HCT116 (cell line): ENCODE measurements at regions not wholly inside any gene's neighbourhood (a gene's known extent, or its start where the extent isn't known, plus 50 kb on each side); places are given as distances from the start of the nearest gene placed in this dataset.

Experiments used
- ATAC-seq: fragments of 200-7000 bp; cut with Tn5 transposase; 2 replicates; pipeline ENCODE4 v1.9.1; 2020; ENCODE audit warnings: mild to moderate bottlenecking, moderate library complexity
- BruUV-seq: library from RNA; stranded (reverse); fragments of 400-500 nt; replicated peaks from 2 replicates; lab custom pipeline; 2021; lab: Mats Ljungman, UMichigan
- CTCF ChIA-PET: fragments of 300-600 bp; sonication (Branson Sonifier 250); formaldehyde crosslinking; loops from one replicate; lab custom pipeline; 2021; ENCODE audit warnings: antibody characterized with exemption; lab: Charles Lee
- POLR2A ChIA-PET: fragments of 300-600, 350-600 bp; sonication (Branson Sonifier 250); formaldehyde crosslinking; loops from one replicate; lab custom pipeline; 2021; ENCODE audit warnings: antibody characterized with exemption; lab: Charles Lee
- RAD21 ChIA-PET, 2 experiments: fragments of 300-600 bp; sonication (Branson Sonifier 250); formaldehyde crosslinking; loops; one replicate each; lab custom pipeline; 2023; ENCODE audit warnings: low total read pairs in 2 of 2; ENCODE audit not compliant: uncharacterized antibody in 2 of 2, unreplicated experiment in 2 of 2, low non-redundant PET in 1 of 2; lab: Charles Lee
- DNase-seq: peaks from one replicate; pipeline ENCODE4 v3.0.0-alpha.2; 2010; ENCODE audit warnings: low read depth, low spot score
- H2AFZ ChIP-seq: fragments of 200-600 bp; shearing (Covaris generic), sonication (generic); 2 replicates; pipeline ENCODE4 v1.6.1; 2017; ENCODE audit warnings: low read depth, mixed run types, mixed read lengths, antibody characterized with exemption, low read length; ENCODE audit not compliant: poor library complexity, severe bottlenecking
- H3K27ac ChIP-seq: 2 replicates; pipeline ENCODE4 v1.5.1; 2012; ENCODE audit warnings: low read depth, low read length
- H3K27me3 ChIP-seq: fragments of 200-600 bp; sonication (generic); 2 replicates; pipeline ENCODE4 v1.6.1; 2016; ENCODE audit warnings: mixed run types, low read length, mixed read lengths; ENCODE audit not compliant: insufficient read depth
- H3K36me3 ChIP-seq, 2 experiments: fragments of 200-500 bp in 1 of 2; fragments of 200-600 bp in 1 of 2; sonication (Bioruptor generic) in 1 of 2; sonication (generic) in 1 of 2; 2 replicates each; pipeline versions ENCODE4 v1.5.1 to v1.6.1; 2014 to 2016; ENCODE audit warnings: low read length in 2 of 2, inconsistent platforms in 1 of 2, mixed read lengths in 1 of 2, mixed run types in 1 of 2; ENCODE audit not compliant: insufficient read depth in 2 of 2, control insufficient read depth in 1 of 2
- H3K4me1 ChIP-seq, 2 experiments: fragments of 200-600 bp in 1 of 2; sonication (generic) in 1 of 2; 2 replicates each; pipeline versions ENCODE4 v1.5.1 to v1.6.1; 2012 to 2017; ENCODE audit warnings: low read length in 2 of 2, inconsistent platforms in 1 of 2, mild to moderate bottlenecking in 1 of 2, mixed read lengths in 1 of 2, mixed run types in 1 of 2, moderate library complexity in 1 of 2; ENCODE audit not compliant: insufficient read depth in 2 of 2, control insufficient read depth in 1 of 2
- H3K4me2 ChIP-seq: fragments of 200-600 bp; sonication (generic); 2 replicates; pipeline ENCODE4 v1.6.1; 2017; ENCODE audit warnings: mixed run types, low read length, mixed read lengths
- H3K4me3 ChIP-seq, 2 experiments: fragments of 200-600 bp in 1 of 2; sonication (generic) in 1 of 2; replicated peaks in 1 of 2; 2 replicates each; pipeline ENCODE4 v1.5.1; 2011 to 2016; ENCODE audit warnings: low read length in 2 of 2, control low read depth in 1 of 2, low read depth in 1 of 2, mild to moderate bottlenecking in 1 of 2, mixed read lengths in 1 of 2, mixed run types in 1 of 2
- H3K79me2 ChIP-seq: fragments of 200-600 bp; sonication (generic); 2 replicates; pipeline ENCODE4 v1.6.1; 2017; ENCODE audit warnings: mild to moderate bottlenecking, mixed run types, low read length, moderate library complexity, mixed read lengths; ENCODE audit not compliant: insufficient read depth
- H3K9ac ChIP-seq: fragments of 200-600 bp; sonication (generic); 2 replicates; pipeline ENCODE4 v1.6.1; 2016; ENCODE audit warnings: low read length, mixed read lengths
- H3K9me2 ChIP-seq: fragments of 200-600 bp; sonication (generic), shearing (Covaris generic); 2 replicates; pipeline ENCODE4 v1.6.1; 2017; ENCODE audit warnings: mixed run types, mild to moderate bottlenecking, moderate library complexity; ENCODE audit not compliant: insufficient read depth
- H3K9me3 ChIP-seq, 2 experiments: fragments of 200-500 bp in 1 of 2; fragments of 200-600 bp in 1 of 2; sonication (Bioruptor generic) in 1 of 2; sonication (generic) in 1 of 2; 2 replicates each; pipeline ENCODE4 v1.6.1; 2014 to 2017; ENCODE audit warnings: low read length in 2 of 2, mixed read lengths in 2 of 2, inconsistent platforms in 1 of 2, low read depth in 1 of 2, mild to moderate bottlenecking in 1 of 2, mixed run types in 1 of 2, moderate library complexity in 1 of 2; ENCODE audit not compliant: control insufficient read depth in 1 of 2, insufficient read depth in 1 of 2
- H4K20me1 ChIP-seq: fragments of 200-600 bp; sonication (generic), shearing (Covaris generic); 2 replicates; pipeline ENCODE4 v1.6.1; 2017; ENCODE audit warnings: mixed run types, mild to moderate bottlenecking, moderate library complexity; ENCODE audit not compliant: insufficient read depth
- ATF3 ChIP-seq: IDR thresholded peaks from 2 replicates; pipeline ENCODE4 v1.6.1; 2012
- CBX3 ChIP-seq: IDR thresholded peaks from 2 replicates; pipeline ENCODE4 v1.6.1; 2012; ENCODE audit warnings: low read depth
- CTCF ChIP-seq, 3 experiments: fragments of 200-600 bp in 1 of 3; sonication (generic) in 1 of 3; IDR thresholded peaks in 2 of 3; conservative IDR thresholded peaks in 1 of 3; 2 replicates each; pipeline ENCODE4 v1.5.1; 2012 to 2017; ENCODE audit warnings: low read depth in 2 of 3, low read length in 2 of 3, antibody characterized with exemption in 1 of 3, borderline replicate concordance in 1 of 3, control low read depth in 1 of 3, mild to moderate bottlenecking in 1 of 3, mixed read lengths in 1 of 3, mixed run types in 1 of 3, moderate library complexity in 1 of 3; ENCODE audit not compliant: insufficient read depth in 1 of 3
- EGR1 ChIP-seq: IDR thresholded peaks from 2 replicates; pipeline ENCODE4 v1.6.1; 2012; ENCODE audit warnings: low read depth
- FOSL1 ChIP-seq: IDR thresholded peaks from 2 replicates; pipeline ENCODE4 v1.6.1; 2012; ENCODE audit warnings: low read depth
- JUND ChIP-seq: IDR thresholded peaks from 2 replicates; pipeline ENCODE4 v1.6.1; 2012
- POLR2AphosphoS5 ChIP-seq: IDR thresholded peaks from 2 replicates; pipeline ENCODE4 v1.6.1; 2011; ENCODE audit warnings: mild to moderate bottlenecking, low read depth, low read length, moderate library complexity
- SIN3A ChIP-seq: IDR thresholded peaks from 2 replicates; pipeline ENCODE4 v1.6.1; 2012; ENCODE audit warnings: low read depth
- ZBTB33 ChIP-seq: IDR thresholded peaks from 2 replicates; pipeline ENCODE4 v1.6.1; 2011; ENCODE audit warnings: mild to moderate bottlenecking, low read length, moderate library complexity; ENCODE audit not compliant: insufficient replicate concordance; ENCODE audit errors: extremely low read depth
- ZFX ChIP-seq: fragments of 450-650 bp; IDR thresholded peaks from 2 replicates; pipeline ENCODE4 v1.6.1; 2017
- ZNF274 ChIP-seq: fragments of 200-500 bp; sonication (Bioruptor generic); IDR thresholded peaks from 2 replicates; pipeline ENCODE4 v1.6.1; 2014; ENCODE audit warnings: mild to moderate bottlenecking, low read depth, low read length, inconsistent platforms
- intact Hi-C: fragments of 100-400 bp; cut with micrococcal nuclease; formaldehyde crosslinking; loops from 2 replicates; pipeline ENCODE4 v1.10.0; 2022

GRCh38 chr10:4692206-4692605, 133.8 kb upstream of the AKR1E2 start (continued):
- TF ChIP-seq ZBTB33 (no peak), SIN3A (no peak), ZFX (no peak), ATF3 (no peak), CBX3 (no peak), ZNF274 (no peak), EGR1 (no peak), CTCF (IDR thresholded peaks at IDR 0.05 in 2 of 3, conservative IDR thresholded peaks at IDR 0.05 in 1 of 3; ENCODE audit: borderline replicate concordance in 1 of 3, insufficient read depth in 1 of 3, low read depth in 2 of 3, low read length in 2 of 3) (no peak)

- DNase-seq: no peak
- CTCF ChIA-PET: no interaction called here
Measured at GRCh38 chr10:4691776-4692175, 134.2 kb upstream of the AKR1E2 start.

More at GRCh38 chr10:4691776-4692175, 134.2 kb upstream of the AKR1E2 start:
- no peaks in the 10 kb centered on the region for H3K27me3 ChIP-seq
- no peaks in the 10 kb centered on the region for H3K36me3 ChIP-seq
- peaks cover 4 to 34% of the 10 kb centered on the region in 2 experiments; a peak in 2 of 4 replicates for H3K4me1 ChIP-seq
- no peaks in the 10 kb centered on the region for H3K79me2 ChIP-seq
- no peaks in the 10 kb centered on the region for H3K9me2 ChIP-seq
- H3K9me3 ChIP-seq: no peaks in the 10 kb centered on the region
- H3K4me2 ChIP-seq: peak overlapping the region; percentile 21
- peak overlapping the region; percentile 19; the same call in 1 of the 2 replicates for H3K9ac ChIP-seq
- POLR2A ChIA-PET: interaction anchor here (0.8 to 1.0 kb wide), 2 partner anchors 27 to 34 kb away, joined by 3 to 4 read pairs; no protein-coding TSS in a partner anchor
- BruUV-seq: no TSS peak
- H3K27ac ChIP-seq: no peak overlapping the region
- H3K4me3 ChIP-seq: no peak overlapping the region
- RAD21 ChIA-PET: no interaction called here
- no peak; the same call in 1 of the 2 replicates for ATAC-seq
- peak overlapping the region; percentile 19 for H2AFZ ChIP-seq
- no peak for TF ChIP-seq POLR2AphosphoS5
- peak; percentile 24; the same call in 1 of the 2 replicates for TF ChIP-seq JUND
- 0 out of 2 replicates have a peak, but pooled peaks have one; percentile 27 for TF ChIP-seq FOSL1
- intact Hi-C loops: no loop called here
- no peaks in the 10 kb centered on the region for H4K20me1 ChIP-seq
